MM.1S (cell line): ENCODE measurements at regions not wholly inside any gene's neighbourhood (a gene's known extent, or its start where the extent isn't known, plus 50 kb on each side); places are given as distances from the start of the nearest gene placed in this dataset.

Source experiments
- DNase-seq: peaks from one replicate; pipeline ENCODE4 v3.0.0-alpha.2; 2015
- H2AFZ ChIP-seq: fragments of 300-600 bp; sonication (generic); 2 replicates; pipeline ENCODE4 v1.6.0; 2016; ENCODE audit warnings: antibody characterized with exemption, low read length
- H3F3A ChIP-seq: fragments of 300-600 bp; sonication (generic); 2 replicates; pipeline ENCODE4 v1.6.1; 2016; ENCODE audit warnings: mild to moderate bottlenecking, antibody characterized with exemption, low read length, moderate library complexity, mixed read lengths; ENCODE audit not compliant: insufficient read depth
- H3K27ac ChIP-seq: fragments of 300-600 bp; sonication (generic); 2 replicates; pipeline ENCODE4 v1.5.1; 2016; ENCODE audit warnings: mild to moderate bottlenecking, low read length
- H3K27me3 ChIP-seq: fragments of 300-600 bp; sonication (generic); replicated peaks from 2 replicates; pipeline ENCODE4 v1.6.0; 2016; ENCODE audit warnings: low read length; ENCODE audit not compliant: insufficient read depth
- H3K36me3 ChIP-seq: fragments of 300-600 bp; sonication (generic); replicated peaks from 2 replicates; pipeline ENCODE4 v1.6.1; 2016; ENCODE audit warnings: mild to moderate bottlenecking, low read length, mixed read lengths; ENCODE audit not compliant: insufficient read depth
- H3K4me1 ChIP-seq: fragments of 300-600 bp; sonication (generic); 2 replicates; pipeline ENCODE4 v1.6.1; 2016; ENCODE audit warnings: low read length, mixed read lengths
- H3K4me2 ChIP-seq: fragments of 300-600 bp; sonication (generic); 2 replicates; pipeline ENCODE4 v1.6.0; 2016; ENCODE audit warnings: low read depth, low read length
- H3K4me3 ChIP-seq: fragments of 300-600 bp; sonication (generic); 2 replicates; pipeline ENCODE4 v1.5.1; 2016; ENCODE audit warnings: low read length, mixed read lengths
- H3K79me2 ChIP-seq: fragments of 300-600 bp; sonication (generic); 2 replicates; pipeline ENCODE4 v1.6.1; 2016; ENCODE audit warnings: mixed run types, low read length, mixed read lengths
- H3K9ac ChIP-seq: fragments of 300-600 bp; sonication (generic); 2 replicates; pipeline ENCODE4 v1.6.1; 2016; ENCODE audit warnings: low read length, mixed read lengths
- H3K9me2 ChIP-seq: fragments of 300-600 bp; sonication (generic); replicated peaks from 2 replicates; pipeline ENCODE4 v1.6.1; 2016; ENCODE audit warnings: mild to moderate bottlenecking, low read length, mixed read lengths; ENCODE audit not compliant: insufficient read depth
- H3K9me3 ChIP-seq: fragments of 300-600 bp; sonication (generic); replicated peaks from 2 replicates; pipeline ENCODE4 v1.6.1; 2016; ENCODE audit warnings: mild to moderate bottlenecking, low read length, mixed read lengths; ENCODE audit not compliant: insufficient read depth
- H4K20me1 ChIP-seq: fragments of 300-600 bp; sonication (generic); 2 replicates; pipeline ENCODE4 v1.6.1; 2016; ENCODE audit warnings: mild to moderate bottlenecking, low read length, moderate library complexity, mixed read lengths; ENCODE audit not compliant: insufficient read depth
- CTCF ChIP-seq: fragments of 300-600 bp; sonication (generic); IDR thresholded peaks from 2 replicates; pipeline ENCODE4 v1.5.1; 2016; ENCODE audit warnings: antibody characterized with exemption, low read length, mixed read lengths
- EZH2 ChIP-seq: fragments of 300-600 bp; sonication (generic); optimal IDR thresholded peaks from 2 replicates; pipeline ENCODE3; 2017; ENCODE audit warnings: low read depth, mild to moderate bottlenecking, antibody characterized with exemption, low read length, mixed read lengths
- EZH2phosphoT487 ChIP-seq: fragments of 300-600 bp; sonication (generic); IDR thresholded peaks from 2 replicates; pipeline ENCODE4 v1.6.1; 2018; ENCODE audit warnings: antibody characterized with exemption, low read length

GRCh38 chr3:176431991-176432390 is 765.3 kb downstream of the TBL1XR1 start:
- no peak overlapping the region for H2AFZ ChIP-seq
- no peaks in the 10 kb centered on the region for H3K36me3 ChIP-seq
- H3K27me3 ChIP-seq = no peaks in the 10 kb centered on the region
- H3K4me2 ChIP-seq = no peak overlapping the region
- H3K27ac ChIP-seq = no peak overlapping the region
- no peaks in the 10 kb centered on the region for H3K4me1 ChIP-seq
- TF ChIP-seq EZH2 = no peak
- TF ChIP-seq CTCF = no peak
- TF ChIP-seq EZH2phosphoT487 = no peak
- no peaks in the 10 kb centered on the region for H3K9me3 ChIP-seq
- no peaks in the 10 kb centered on the region for H3F3A ChIP-seq
- H3K9ac ChIP-seq = no peak overlapping the region
- no peaks in the 10 kb centered on the region for H4K20me1 ChIP-seq
- DNase-seq = no peak
- no peaks in the 10 kb centered on the region for H3K79me2 ChIP-seq
- H3K9me2 ChIP-seq = no peaks in the 10 kb centered on the region
- no peak overlapping the region for H3K4me3 ChIP-seq

- H3K9ac ChIP-seq = no peak overlapping the region
- H3K9me2 ChIP-seq = no peaks in the 10 kb centered on the region
- no peak overlapping the region for H3K4me3 ChIP-seq
- H4K20me1 ChIP-seq = no peaks in the 10 kb centered on the region
- no peak for TF ChIP-seq EZH2
- no peak for TF ChIP-seq CTCF
- no peak for TF ChIP-seq EZH2phosphoT487
- no peaks in the 10 kb centered on the region for H3F3A ChIP-seq
- no peaks in the 10 kb centered on the region for H3K27me3 ChIP-seq
- no peaks in the 10 kb centered on the region for H3K36me3 ChIP-seq
- no peaks in the 10 kb centered on the region for H3K4me1 ChIP-seq
- no peak overlapping the region for H3K27ac ChIP-seq
- no peak overlapping the region for H3K4me2 ChIP-seq
- no peaks in the 10 kb centered on the region for H3K9me3 ChIP-seq
- H3K79me2 ChIP-seq = no peaks in the 10 kb centered on the region
- DNase-seq = no peak
- H2AFZ ChIP-seq = no peak overlapping the region
These were observed 766.3 kb downstream of the TBL1XR1 start for GRCh38 chr3:176431038-176431418.

- TF ChIP-seq EZH2 (no peak), CTCF (peak; percentile 78)
- no peak overlapping the region for H2AFZ ChIP-seq
- H3K4me2 ChIP-seq = no peak overlapping the region
- H3F3A ChIP-seq = no peaks in the 10 kb centered on the region
- no peak overlapping the region for H3K27ac ChIP-seq
- no peaks in the 10 kb centered on the region for H3K27me3 ChIP-seq
- no peak overlapping the region for H3K4me3 ChIP-seq
- H3K79me2 ChIP-seq = no peaks in the 10 kb centered on the region
- H4K20me1 ChIP-seq = no peaks in the 10 kb centered on the region
- H3K36me3 ChIP-seq = no peaks in the 10 kb centered on the region
- H3K9me2 ChIP-seq = no peaks in the 10 kb centered on the region
- DNase-seq = peak; percentile 59
- no peak overlapping the region for H3K9ac ChIP-seq
- no peaks in the 10 kb centered on the region for H3K4me1 ChIP-seq
- H3K9me3 ChIP-seq = no peaks in the 10 kb centered on the region
These were observed 766.8 kb downstream of the TBL1XR1 start for GRCh38 chr3:176430244-176431037.
